ENCODE measurements at regions not wholly inside any gene's neighbourhood (a gene's known extent, or its start where the extent isn't known, plus 50 kb on each side); places are given as distances from the start of the nearest gene placed in this dataset.
"Not testable (repeated sequence)": the region's sequence is repeated elsewhere in the genome, so short reads cannot be mapped to it uniquely, and the experiment has no call there.

GRCh38 chr12:20006871-20007730 is 361.2 kb upstream of the PDE3A start:
- H3K4me3 ChIP-seq (ENCODE audit: low read depth in 1 of 3, low read length in 3 of 3) = no peak overlapping the region
- H3K27ac ChIP-seq (ENCODE audit: low read depth in 1 of 2, low read length in 2 of 2) = no peak overlapping the region
- no peak for DNase-seq (ENCODE audit: low spot score)
- no peak overlapping the region for H3K9ac ChIP-seq (ENCODE audit: low read depth in 1 of 2, low read length in 2 of 2)
- no peaks in the 10 kb centered on the region for H3K36me3 ChIP-seq (ENCODE audit: control insufficient read depth in 4 of 4, insufficient read depth in 3 of 4, low read depth in 1 of 4, low read length in 3 of 4)
- TF ChIP-seq FOXA1 (IDR thresholded peaks at IDR 0.05) (no peak), NR2F2 (IDR thresholded peaks at IDR 0.05) (no peak), SP1 (IDR thresholded peaks at IDR 0.05) (no peak), HNF4G (IDR thresholded peaks at IDR 0.05) (no peak), EGR1 (IDR thresholded peaks at IDR 0.05; ENCODE audit: low read depth in 2 of 2) (no peak), CTCF (IDR thresholded peaks at IDR 0.05; ENCODE audit: low read depth, low read length, missing input control) (no peak), ATF3 (IDR thresholded peaks at IDR 0.05) (no peak), RAD21 (IDR thresholded peaks at IDR 0.05) (no peak), RXRA (IDR thresholded peaks at IDR 0.05) (no peak), HNF4A (conservative IDR thresholded peaks at IDR 0.05) (no peak), FOXA2 (IDR thresholded peaks at IDR 0.05) (no peak)
- 85% methylated on average over 8 of the region's 8 CpGs for WGBS
- H3K9me3 ChIP-seq (ENCODE audit: control insufficient read depth in 4 of 4, low read length in 3 of 4) = no peaks in the 10 kb centered on the region
- peaks cover 2 to 9% (median 5%) of the 10 kb centered on the region in 4 donors for H3K4me1 ChIP-seq (ENCODE audit: control insufficient read depth in 4 of 4, insufficient read depth in 4 of 4, low read length in 3 of 4)
- H3K27me3 ChIP-seq (ENCODE audit: control insufficient read depth in 4 of 4, insufficient read depth in 4 of 4, low read length in 3 of 4) = no peaks in the 10 kb centered on the region

GRCh38 chr12:20009965-20010364 is 358.4 kb upstream of the PDE3A start:
- not testable (repeated sequence) for DNase-seq (ENCODE audit: low spot score); H3K4me3 ChIP-seq (ENCODE audit: low read depth in 1 of 3, low read length in 3 of 3)
- WGBS = 96% methylated on average over 8 of the region's 8 CpGs

GRCh38 chr12:20011200-20011599 is 357.1 kb upstream of the PDE3A start:
- Histone ChIP-seq H3K9ac (ENCODE audit: low read depth in 1 of 2, low read length in 2 of 2) (no peak overlapping the region), H3K27ac (ENCODE audit: low read depth in 1 of 2, low read length in 2 of 2) (peak overlapping the region in 1 of 2 donors; percentile 23), H3K9me3 (ENCODE audit: control insufficient read depth in 4 of 4, low read length in 3 of 4) (no peaks in the 10 kb centered on the region), H3K4me1 (ENCODE audit: control insufficient read depth in 4 of 4, insufficient read depth in 4 of 4, low read length in 3 of 4) (peaks cover 2 to 9% (median 5%) of the 10 kb centered on the region in 4 donors), H3K27me3 (ENCODE audit: control insufficient read depth in 4 of 4, insufficient read depth in 4 of 4, low read length in 3 of 4) (no peaks in the 10 kb centered on the region), H3K36me3 (ENCODE audit: control insufficient read depth in 4 of 4, insufficient read depth in 3 of 4, low read depth in 1 of 4, low read length in 3 of 4) (no peaks in the 10 kb centered on the region), H3K4me3 (ENCODE audit: low read depth in 1 of 3, low read length in 3 of 3) (no peak overlapping the region)
- WGBS = 14% methylated on average over 2 of the region's 2 CpGs
- no peak for DNase-seq (ENCODE audit: low spot score)
- TF ChIP-seq ZBTB33 (IDR thresholded peaks at IDR 0.05) = peak; percentile 43
- peak; percentile 34 to 39 for TF ChIP-seq JUND (IDR thresholded peaks at IDR 0.05)
- TF ChIP-seq ATF3 (IDR thresholded peaks at IDR 0.05) = no peak
- TF ChIP-seq FOXA2 (IDR thresholded peaks at IDR 0.05) = peak; percentile 39
- no peak for TF ChIP-seq HNF4G (IDR thresholded peaks at IDR 0.05)
- peak; percentile 28 for TF ChIP-seq NR2F2 (IDR thresholded peaks at IDR 0.05)
- TF ChIP-seq MAX (IDR thresholded peaks at IDR 0.05) = peak; percentile 33
- TF ChIP-seq SP1 (IDR thresholded peaks at IDR 0.05) = peak; percentile 50
- no peak for TF ChIP-seq REST (IDR thresholded peaks at IDR 0.05)
- TF ChIP-seq CTCF (IDR thresholded peaks at IDR 0.05; ENCODE audit: low read depth, low read length, missing input control) = no peak
- no peak for TF ChIP-seq EGR1 (IDR thresholded peaks at IDR 0.05; ENCODE audit: low read depth in 2 of 2)
- peak; percentile 81 for TF ChIP-seq YY1 (IDR thresholded peaks at IDR 0.05)

More at GRCh38 chr12:20009965-20010364, 358.4 kb upstream of the PDE3A start:
- not testable (repeated sequence) for H3K36me3 ChIP-seq (ENCODE audit: control insufficient read depth in 4 of 4, insufficient read depth in 3 of 4, low read depth in 1 of 4, low read length in 3 of 4); H3K27me3 ChIP-seq (ENCODE audit: control insufficient read depth in 4 of 4, insufficient read depth in 4 of 4, low read length in 3 of 4); H3K9ac ChIP-seq (ENCODE audit: low read depth in 1 of 2, low read length in 2 of 2); H3K4me1 ChIP-seq (ENCODE audit: control insufficient read depth in 4 of 4, insufficient read depth in 4 of 4, low read length in 3 of 4); H3K27ac ChIP-seq (ENCODE audit: low read depth in 1 of 2, low read length in 2 of 2); H3K9me3 ChIP-seq (ENCODE audit: control insufficient read depth in 4 of 4, low read length in 3 of 4)
